Muscle of leg (tissue), 3 donors: ENCODE measurements at regions not wholly inside any gene's neighbourhood (a gene's known extent, or its start where the extent isn't known, plus 50 kb on each side); places are given as distances from the start of the nearest gene placed in this dataset.
"Not testable (repeated sequence)": the region's sequence is repeated elsewhere in the genome, so short reads cannot be mapped to it uniquely, and the experiment has no call there.

Source experiments
- DNase-seq: peaks from one replicate; pipeline ENCODE4 v3.0.0; 2013
- H3K27ac ChIP-seq: one replicate; pipeline ENCODE4 v1.5.1; 2013; ENCODE audit warnings: mild to moderate bottlenecking, low read length, control low read depth
- H3K27me3 ChIP-seq: one replicate; pipeline ENCODE4 v1.6.1; 2013; ENCODE audit warnings: low read length; ENCODE audit not compliant: control insufficient read depth, insufficient read depth
- H3K36me3 ChIP-seq: one replicate; pipeline ENCODE4 v1.6.1; 2013; ENCODE audit warnings: low read length; ENCODE audit not compliant: control insufficient read depth, insufficient read depth
- H3K4me1 ChIP-seq: one replicate; pipeline ENCODE4 v1.6.1; 2013; ENCODE audit warnings: low read length; ENCODE audit not compliant: control insufficient read depth, insufficient read depth
- H3K4me3 ChIP-seq: one replicate; pipeline ENCODE4 v1.5.1; 2013; ENCODE audit warnings: low read length, control low read depth
- H3K9me3 ChIP-seq: replicated peaks from 2 replicates; pipeline ENCODE4 v1.6.1; 2013; ENCODE audit warnings: low read depth, low read length; ENCODE audit not compliant: control insufficient read depth
- WGBS: methylation state at CpG from one replicate; pipeline ENCODE4 v1.1.5; 2013; ENCODE audit warnings: missing lambda C conversion rate; ENCODE audit not compliant: insufficient coverage; 5-methylcytosine and 5-hydroxymethylcytosine counted together

- not testable (repeated sequence) for DNase-seq, H3K36me3 ChIP-seq, H3K4me3 ChIP-seq, H3K27me3 ChIP-seq, H3K9me3 ChIP-seq, H3K4me1 ChIP-seq, H3K27ac ChIP-seq
- WGBS: no CpG with 5 or more reads among the region's 5 CpGs
Measured at GRCh38 chr3:117056946-117057345, 347.4 kb downstream of the TUSC7 start.

- H3K4me3 ChIP-seq: no peak overlapping the region
- WGBS: 0% methylated on average over 1 of the region's 6 CpGs
- no peaks in the 10 kb centered on the region for H3K27me3 ChIP-seq
- no peaks in the 10 kb centered on the region for H3K4me1 ChIP-seq
- DNase-seq: peak; percentile 60
- no peaks in the 10 kb centered on the region for H3K9me3 ChIP-seq
- H3K36me3 ChIP-seq: no peaks in the 10 kb centered on the region
- H3K27ac ChIP-seq: no peak overlapping the region
Measured at GRCh38 chr3:117059067-117059955, 349.7 kb downstream of the TUSC7 start.

GRCh38 chr3:117059956-117060270 lies 350.3 kb downstream of the TUSC7 start:
- Histone ChIP-seq H3K4me1 (no peaks in the 10 kb centered on the region), H3K27me3 (no peaks in the 10 kb centered on the region), H3K4me3 (no peak overlapping the region), H3K9me3 (no peaks in the 10 kb centered on the region), H3K27ac (no peak overlapping the region), H3K36me3 (no peaks in the 10 kb centered on the region)
- DNase-seq: no peak
- 33% methylated on average over 2 of the region's 3 CpGs for WGBS

GRCh38 chr3:117063930-117064329 lies 354.4 kb downstream of the TUSC7 start:
- no peaks in the 10 kb centered on the region for H3K27me3 ChIP-seq
- WGBS: 10% methylated on average over 1 of the region's 1 CpG
- H3K4me1 ChIP-seq: no peaks in the 10 kb centered on the region
- H3K36me3 ChIP-seq: no peaks in the 10 kb centered on the region
- H3K4me3 ChIP-seq: no peak overlapping the region
- no peak overlapping the region for H3K27ac ChIP-seq
- peak; percentile 64 for DNase-seq
- H3K9me3 ChIP-seq: no peaks in the 10 kb centered on the region

DNA sequence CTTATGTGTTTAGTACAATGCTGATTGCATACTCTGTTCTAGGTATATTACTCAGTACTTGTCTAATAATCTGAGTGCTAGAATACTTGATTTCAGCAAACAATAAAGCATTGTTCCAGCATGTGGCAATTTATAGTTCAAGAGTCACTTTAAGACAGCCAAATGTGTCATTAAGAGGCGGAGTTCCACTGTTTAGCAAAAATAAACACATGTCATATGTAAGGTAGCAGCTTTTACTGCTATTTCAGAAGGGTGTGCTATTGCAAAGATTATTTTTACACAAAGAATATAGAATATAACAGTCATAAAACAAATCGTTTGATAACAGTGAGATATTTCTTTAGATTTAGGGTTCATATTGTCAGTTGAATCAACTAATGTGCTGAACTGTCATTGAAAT lies 358.7 kb downstream of the TUSC7 start:
- Histone ChIP-seq H3K4me3 (no peak overlapping the region), H3K27ac (no peak overlapping the region), H3K27me3 (no peaks in the 10 kb centered on the region), H3K4me1 (no peaks in the 10 kb centered on the region), H3K9me3 (no peaks in the 10 kb centered on the region), H3K36me3 (no peaks in the 10 kb centered on the region)
- no peak for DNase-seq
- no CpG with 5 or more reads among the region's 2 CpGs for WGBS

- WGBS: 40% methylated on average over 1 of the region's 3 CpGs
- DNase-seq: no peak
Measured at GRCh38 chr3:117074826-117075225, 365.2 kb downstream of the TUSC7 start.

GRCh38 chr3:117079997-117080396 lies 370.4 kb downstream of the TUSC7 start:
- no peak for DNase-seq
- Histone ChIP-seq H3K36me3 (no peaks in the 10 kb centered on the region), H3K4me1 (no peaks in the 10 kb centered on the region), H3K9me3 (no peaks in the 10 kb centered on the region), H3K27me3 (no peaks in the 10 kb centered on the region), H3K27ac (no peak overlapping the region), H3K4me3 (no peak overlapping the region)
- whole genome bisulfite sequencing: no CpG with 5 or more reads among the region's 4 CpGs

More at GRCh38 chr3:117074826-117075225, 365.2 kb downstream of the TUSC7 start:
- Histone ChIP-seq H3K27me3 (no peaks in the 10 kb centered on the region), H3K9me3 (no peaks in the 10 kb centered on the region), H3K4me1 (no peaks in the 10 kb centered on the region), H3K4me3 (no peak overlapping the region), H3K36me3 (no peaks in the 10 kb centered on the region), H3K27ac (no peak overlapping the region)

GRCh38 chr3:117080872-117081271 lies 371.3 kb downstream of the TUSC7 start:
- Histone ChIP-seq H3K4me1 (no peaks in the 10 kb centered on the region), H3K27me3 (no peaks in the 10 kb centered on the region), H3K27ac (no peak overlapping the region), H3K4me3 (no peak overlapping the region), H3K9me3 (no peaks in the 10 kb centered on the region), H3K36me3 (no peaks in the 10 kb centered on the region)
- no peak for DNase-seq
- WGBS: 29% methylated on average over 1 of the region's 2 CpGs

GRCh38 chr3:117084277-117084676 lies 374.7 kb downstream of the TUSC7 start:
- no peak overlapping the region for H3K4me3 ChIP-seq
- no CpG with 5 or more reads among the region's 3 CpGs for WGBS

GRCh38 chr3:117084739-117085270 lies 375.2 kb downstream of the TUSC7 start:
- no peaks in the 10 kb centered on the region for H3K9me3 ChIP-seq
- H3K27ac ChIP-seq: no peak overlapping the region
- H3K4me3 ChIP-seq: no peak overlapping the region
- H3K27me3 ChIP-seq: no peaks in the 10 kb centered on the region
- no CpG with 5 or more reads among the region's 3 CpGs for WGBS
- DNase-seq: peak; percentile 39
- H3K36me3 ChIP-seq: no peaks in the 10 kb centered on the region
- H3K4me1 ChIP-seq: no peaks in the 10 kb centered on the region

More at GRCh38 chr3:117084277-117084676, 374.7 kb downstream of the TUSC7 start:
- Histone ChIP-seq H3K27me3 (no peaks in the 10 kb centered on the region), H3K4me1 (no peaks in the 10 kb centered on the region), H3K9me3 (no peaks in the 10 kb centered on the region), H3K27ac (no peak overlapping the region), H3K36me3 (no peaks in the 10 kb centered on the region)
- DNase-seq: no peak
